Esophagus muscularis mucosa (tissue), 4 donors: ENCODE measurements at regions not wholly inside any gene's neighbourhood (a gene's known extent, or its start where the extent isn't known, plus 50 kb on each side); places are given as distances from the start of the nearest gene placed in this dataset.

ENCODE experiments used
- EP300 ChIP-seq: sonication (generic); formaldehyde crosslinking; IDR thresholded peaks from one replicate; pipeline ENCODE4 v1.6.1; 2017; ENCODE audit warnings: antibody characterized with exemption
- POLR2A ChIP-seq: fragments of 450-650 bp; IDR thresholded peaks from one replicate; pipeline ENCODE4 v1.6.1; 2017; ENCODE audit warnings: antibody characterized with exemption, moderate library complexity, mild to moderate bottlenecking, low read depth
- TF ChIP-seq, protein P1 (sequence below), 3 experiments: fragments of 200-600 bp in 2 of 3; fragments of 450-650 bp in 1 of 3; sonication (generic) in 2 of 3; IDR thresholded peaks; one replicate each; pipeline ENCODE4 v1.5.1; 2017 to 2019; ENCODE audit warnings: antibody characterized with exemption in 3 of 3, mild to moderate bottlenecking in 2 of 3, moderate library complexity in 1 of 3

DNA sequence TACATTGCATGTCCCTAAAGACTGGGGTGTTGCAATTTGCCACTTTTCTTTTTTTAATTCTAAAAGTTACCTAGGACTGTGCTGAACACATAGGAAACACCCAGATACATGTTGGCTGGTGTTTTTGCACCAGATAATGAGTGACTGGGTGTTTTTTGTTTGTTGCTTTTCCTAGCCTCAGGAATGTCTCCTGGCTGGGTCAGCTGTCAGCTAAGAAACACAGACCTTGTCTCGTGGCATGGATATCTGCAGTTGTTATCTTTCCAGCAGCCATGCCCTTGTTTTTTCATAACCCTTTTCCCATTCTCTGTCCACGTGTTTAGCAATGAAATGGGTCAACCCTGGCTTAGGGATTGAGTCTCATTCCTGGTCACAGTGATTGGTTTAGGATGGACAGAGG lies 433.9 kb upstream of the ZMIZ1 start:
- no peak for TF ChIP-seq EP300
- TF ChIP-seq, protein P1, sequence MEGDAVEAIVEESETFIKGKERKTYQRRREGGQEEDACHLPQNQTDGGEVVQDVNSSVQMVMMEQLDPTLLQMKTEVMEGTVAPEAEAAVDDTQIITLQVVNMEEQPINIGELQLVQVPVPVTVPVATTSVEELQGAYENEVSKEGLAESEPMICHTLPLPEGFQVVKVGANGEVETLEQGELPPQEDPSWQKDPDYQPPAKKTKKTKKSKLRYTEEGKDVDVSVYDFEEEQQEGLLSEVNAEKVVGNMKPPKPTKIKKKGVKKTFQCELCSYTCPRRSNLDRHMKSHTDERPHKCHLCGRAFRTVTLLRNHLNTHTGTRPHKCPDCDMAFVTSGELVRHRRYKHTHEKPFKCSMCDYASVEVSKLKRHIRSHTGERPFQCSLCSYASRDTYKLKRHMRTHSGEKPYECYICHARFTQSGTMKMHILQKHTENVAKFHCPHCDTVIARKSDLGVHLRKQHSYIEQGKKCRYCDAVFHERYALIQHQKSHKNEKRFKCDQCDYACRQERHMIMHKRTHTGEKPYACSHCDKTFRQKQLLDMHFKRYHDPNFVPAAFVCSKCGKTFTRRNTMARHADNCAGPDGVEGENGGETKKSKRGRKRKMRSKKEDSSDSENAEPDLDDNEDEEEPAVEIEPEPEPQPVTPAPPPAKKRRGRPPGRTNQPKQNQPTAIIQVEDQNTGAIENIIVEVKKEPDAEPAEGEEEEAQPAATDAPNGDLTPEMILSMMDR (IDR thresholded peaks at IDR 0.05) = no peak
- no peak for TF ChIP-seq POLR2A
